DOHH2 (cell line): ENCODE measurements at regions not wholly inside any gene's neighbourhood (a gene's known extent, or its start where the extent isn't known, plus 50 kb on each side); places are given as distances from the start of the nearest gene placed in this dataset.

Experiments used
- H3F3A ChIP-seq: fragments of 200-600 bp; sonication (generic), shearing (Covaris generic); 2 replicates; pipeline ENCODE4 v1.6.0; 2016; ENCODE audit warnings: antibody characterized with exemption, mild to moderate bottlenecking; ENCODE audit not compliant: control insufficient read depth, insufficient read depth
- H3K27ac ChIP-seq: fragments of 200-600 bp; sonication (generic); 2 replicates; pipeline ENCODE4 v1.5.1; 2014; ENCODE audit warnings: low read depth, mild to moderate bottlenecking, low read length, moderate library complexity
- H3K27me3 ChIP-seq: fragments of 200-600 bp; sonication (generic); 2 replicates; pipeline ENCODE4 v1.6.1; 2014; ENCODE audit warnings: mild to moderate bottlenecking, low read length, mixed read lengths; ENCODE audit not compliant: control insufficient read depth
- H3K36me3 ChIP-seq: fragments of 200-600 bp; sonication (generic); 2 replicates; pipeline ENCODE4 v1.6.1; 2014; ENCODE audit warnings: mild to moderate bottlenecking, low read length, moderate library complexity, mixed read lengths; ENCODE audit not compliant: control insufficient read depth
- H3K4me1 ChIP-seq: fragments of 200-600 bp; sonication (generic); 2 replicates; pipeline ENCODE4 v1.6.1; 2014; ENCODE audit warnings: mild to moderate bottlenecking, low read length, mixed read lengths; ENCODE audit not compliant: control insufficient read depth
- H3K4me2 ChIP-seq: fragments of 200-600 bp; sonication (generic); 2 replicates; pipeline ENCODE4 v1.6.0; 2014; ENCODE audit warnings: mild to moderate bottlenecking, low read length, moderate library complexity
- H3K4me3 ChIP-seq: fragments of 200-600 bp; sonication (generic); 2 replicates; pipeline ENCODE4 v1.5.1; 2014; ENCODE audit warnings: mild to moderate bottlenecking, low read length, mixed read lengths
- H3K79me2 ChIP-seq: fragments of 200-600 bp; sonication (generic); 2 replicates; pipeline ENCODE4 v1.6.1; 2014; ENCODE audit warnings: mild to moderate bottlenecking, low read length, mixed read lengths; ENCODE audit not compliant: control insufficient read depth
- H3K9me2 ChIP-seq: fragments of 200-600 bp; sonication (generic); replicated peaks from 2 replicates; pipeline ENCODE4 v1.6.1; 2014; ENCODE audit warnings: mild to moderate bottlenecking, low read length, mixed read lengths; ENCODE audit not compliant: control insufficient read depth
- H3K9me3 ChIP-seq: fragments of 200-600 bp; sonication (generic); 2 replicates; pipeline ENCODE4 v1.6.1; 2014; ENCODE audit warnings: antibody characterized with exemption, low read length, mixed read lengths; ENCODE audit not compliant: control insufficient read depth, insufficient read depth
- H4K20me1 ChIP-seq: fragments of 200-600 bp; sonication (generic); 2 replicates; pipeline ENCODE4 v1.6.0; 2014; ENCODE audit warnings: low read depth, mild to moderate bottlenecking, antibody characterized with exemption, low read length, moderate library complexity; ENCODE audit not compliant: control insufficient read depth, insufficient read depth
- EZH2phosphoT487 ChIP-seq: fragments of 200-600 bp; sonication (generic); IDR thresholded peaks from 2 replicates; pipeline ENCODE4 v1.6.1; 2017; ENCODE audit warnings: borderline replicate concordance, mild to moderate bottlenecking, antibody characterized with exemption, low read length, moderate library complexity, mixed read lengths
- TF ChIP-seq, protein P1 (sequence below): fragments of 200-600 bp; sonication (generic); IDR thresholded peaks from one replicate; pipeline ENCODE4 v1.5.1; 2014; ENCODE audit warnings: antibody characterized with exemption, mild to moderate bottlenecking, low read depth, low read length; ENCODE audit not compliant: poor library complexity, severe bottlenecking

DNA sequence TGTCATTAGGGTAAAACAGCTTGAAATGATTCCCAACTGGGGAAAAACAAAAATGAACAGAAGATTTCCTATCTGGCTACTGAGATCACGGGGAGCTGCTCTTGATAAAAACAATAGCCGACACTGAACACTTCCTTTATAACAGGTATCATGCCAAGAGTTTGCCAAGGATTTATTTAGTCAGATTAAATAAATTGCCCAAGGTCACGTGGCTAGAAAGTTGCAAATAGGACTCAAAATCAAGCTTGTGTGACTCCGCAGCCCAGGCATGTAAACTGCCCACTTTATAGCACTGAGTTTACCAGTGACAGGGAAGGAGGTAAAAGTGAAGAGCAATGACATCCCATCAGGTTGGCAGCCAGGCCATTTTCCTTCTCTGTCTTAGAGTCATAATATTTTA is 120.7 kb upstream of the ZNF618 start:
- Histone ChIP-seq H3K9me2 (no peaks in the 10 kb centered on the region), H3K27ac (no peak overlapping the region), H3K79me2 (no peaks in the 10 kb centered on the region), H3K4me1 (peaks cover 7% of the 10 kb centered on the region), H3K36me3 (no peaks in the 10 kb centered on the region), H3K9me3 (no peaks in the 10 kb centered on the region), H3K4me3 (no peak overlapping the region), H3K4me2 (no peak overlapping the region), H3F3A (no peaks in the 10 kb centered on the region), H3K27me3 (0 out of 2 replicates have a peak, but pooled peaks cover 9% of the 10 kb centered on the region), H4K20me1 (no peaks in the 10 kb centered on the region)
- no peak for TF ChIP-seq EZH2phosphoT487
- TF ChIP-seq, protein P1, sequence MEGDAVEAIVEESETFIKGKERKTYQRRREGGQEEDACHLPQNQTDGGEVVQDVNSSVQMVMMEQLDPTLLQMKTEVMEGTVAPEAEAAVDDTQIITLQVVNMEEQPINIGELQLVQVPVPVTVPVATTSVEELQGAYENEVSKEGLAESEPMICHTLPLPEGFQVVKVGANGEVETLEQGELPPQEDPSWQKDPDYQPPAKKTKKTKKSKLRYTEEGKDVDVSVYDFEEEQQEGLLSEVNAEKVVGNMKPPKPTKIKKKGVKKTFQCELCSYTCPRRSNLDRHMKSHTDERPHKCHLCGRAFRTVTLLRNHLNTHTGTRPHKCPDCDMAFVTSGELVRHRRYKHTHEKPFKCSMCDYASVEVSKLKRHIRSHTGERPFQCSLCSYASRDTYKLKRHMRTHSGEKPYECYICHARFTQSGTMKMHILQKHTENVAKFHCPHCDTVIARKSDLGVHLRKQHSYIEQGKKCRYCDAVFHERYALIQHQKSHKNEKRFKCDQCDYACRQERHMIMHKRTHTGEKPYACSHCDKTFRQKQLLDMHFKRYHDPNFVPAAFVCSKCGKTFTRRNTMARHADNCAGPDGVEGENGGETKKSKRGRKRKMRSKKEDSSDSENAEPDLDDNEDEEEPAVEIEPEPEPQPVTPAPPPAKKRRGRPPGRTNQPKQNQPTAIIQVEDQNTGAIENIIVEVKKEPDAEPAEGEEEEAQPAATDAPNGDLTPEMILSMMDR, result no peak

DNA sequence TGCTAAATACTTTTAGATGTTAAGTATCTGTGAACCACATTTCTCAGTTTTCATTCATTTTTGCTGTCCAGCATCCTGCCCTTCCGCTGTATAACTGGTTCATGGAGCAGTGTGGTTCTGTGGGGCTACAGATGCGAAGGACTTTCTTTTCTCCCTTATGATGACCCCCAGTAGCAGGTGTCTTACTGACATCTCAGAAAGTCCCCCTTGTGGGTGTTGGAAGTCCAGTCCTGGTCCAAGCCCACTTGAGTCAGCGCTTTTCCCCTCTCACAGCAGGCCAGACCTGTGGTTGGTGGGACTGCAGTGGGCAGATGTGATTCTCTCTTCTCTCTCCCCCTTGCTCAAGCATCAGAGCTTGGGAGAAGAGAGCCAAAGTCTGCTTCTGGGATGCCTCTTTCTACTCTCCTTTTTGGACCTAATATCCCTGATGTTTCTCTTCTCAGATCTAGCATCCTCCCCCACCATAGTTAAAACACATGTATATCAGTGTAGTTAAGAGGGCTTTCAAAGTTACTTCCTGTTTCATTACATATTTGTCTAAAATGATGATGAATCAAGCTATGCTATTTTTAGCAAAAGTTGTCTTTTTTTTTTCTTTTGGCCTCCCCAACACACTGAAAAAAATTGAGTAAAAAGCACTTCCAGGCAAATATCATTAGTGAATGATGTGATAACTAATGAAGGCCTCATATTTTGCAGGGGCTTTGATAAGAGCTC is 119.5 kb upstream of the ZNF618 start:
- no peaks in the 10 kb centered on the region for H4K20me1 ChIP-seq

DNA sequence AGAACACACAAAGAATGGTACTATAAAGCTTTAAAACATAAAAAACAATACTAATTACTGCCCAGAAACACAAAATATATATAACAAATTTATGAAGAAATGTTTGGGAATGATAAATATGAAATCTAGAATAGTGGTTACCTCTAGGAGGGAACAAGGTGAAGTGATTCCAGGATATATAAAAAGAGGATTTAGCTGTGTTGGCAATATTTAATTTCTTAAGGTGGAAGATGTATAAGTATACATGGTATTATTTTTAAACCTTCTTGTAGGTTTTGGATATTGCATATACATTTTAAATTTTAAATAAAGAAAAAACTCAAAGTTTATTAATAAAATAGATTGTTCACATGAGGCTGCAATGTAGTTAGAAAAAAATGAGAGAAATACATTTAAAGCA is 112.7 kb upstream of the ZNF618 start:
- H3F3A ChIP-seq, result no peaks in the 10 kb centered on the region
- no peak overlapping the region for H3K4me2 ChIP-seq
- peaks cover 14% of the 10 kb centered on the region; the same call in 1 of the 2 replicates for H3K27me3 ChIP-seq
- no peaks in the 10 kb centered on the region for H3K79me2 ChIP-seq
- no peak overlapping the region for H3K27ac ChIP-seq
- no peaks in the 10 kb centered on the region for H3K4me1 ChIP-seq
- TF ChIP-seq EZH2phosphoT487, result no peak
- TF ChIP-seq, protein P1, result no peak
- H4K20me1 ChIP-seq, result no peaks in the 10 kb centered on the region
- no peaks in the 10 kb centered on the region for H3K36me3 ChIP-seq
- no peak overlapping the region for H3K4me3 ChIP-seq
- no peaks in the 10 kb centered on the region for H3K9me3 ChIP-seq
- no peaks in the 10 kb centered on the region for H3K9me2 ChIP-seq

More for the DNA sequence above, 119.5 kb upstream of the ZNF618 start:
- TF ChIP-seq EZH2phosphoT487, result no peak
- TF ChIP-seq, protein P1, result no peak
- H3K4me3 ChIP-seq, result no peak overlapping the region
- H3K27ac ChIP-seq, result no peak overlapping the region
- H3K9me2 ChIP-seq, result no peaks in the 10 kb centered on the region
- H3K36me3 ChIP-seq, result no peaks in the 10 kb centered on the region
- H3K4me1 ChIP-seq, result peaks cover 7% of the 10 kb centered on the region
- 0 out of 2 replicates have a peak, but pooled peaks cover 6% of the 10 kb centered on the region for H3K27me3 ChIP-seq
- no peaks in the 10 kb centered on the region for H3K9me3 ChIP-seq
- H3K79me2 ChIP-seq, result no peaks in the 10 kb centered on the region
- no peak overlapping the region for H3K4me2 ChIP-seq
- H3F3A ChIP-seq, result no peaks in the 10 kb centered on the region
